H1 (cell line): ENCODE measurements at regions not wholly inside any gene's neighbourhood (a gene's known extent, or its start where the extent isn't known, plus 50 kb on each side); places are given as distances from the start of the nearest gene placed in this dataset.

Source experiments
- EP300 ChIP-seq, 2 experiments: IDR thresholded peaks; 1 replicate in 1 of 2; 2 replicates in 1 of 2; pipeline ENCODE4 v1.6.1; 2011 to 2012; ENCODE audit warnings: low read depth in 2 of 2, low read length in 2 of 2, mild to moderate bottlenecking in 2 of 2, borderline replicate concordance in 1 of 2, inconsistent platforms in 1 of 2, moderate library complexity in 1 of 2
- KDM4A ChIP-seq: IDR thresholded peaks from one replicate; pipeline ENCODE4 v1.7.1; 2012; ENCODE audit warnings: low read depth, mild to moderate bottlenecking, moderate library complexity, low read length, inconsistent platforms; ENCODE audit not compliant: severe bottlenecking

DNA sequence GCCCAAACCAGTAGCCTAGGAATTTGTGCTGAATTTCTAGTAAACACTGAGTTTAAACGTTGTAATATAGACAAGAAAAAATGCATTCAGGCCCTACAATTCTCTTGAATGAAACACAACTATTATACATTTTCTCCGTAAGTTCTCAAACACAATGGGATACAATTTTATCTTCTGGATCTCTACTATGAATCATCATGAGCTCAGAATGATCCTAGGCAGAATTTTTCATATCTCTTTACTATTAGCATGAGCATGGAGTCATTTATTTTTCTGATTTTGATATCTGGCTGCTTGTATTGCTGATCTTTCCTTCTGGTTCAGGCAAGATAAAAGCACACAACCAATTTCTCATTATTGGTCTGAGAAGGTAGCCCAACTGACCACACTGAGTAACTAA, 1123.4 kb upstream of the RAG2 start (continued):
- TF ChIP-seq KDM4A (no peak), EP300 (IDR thresholded peaks at IDR 0.05; ENCODE audit: borderline replicate concordance in 1 of 2, low read depth in 2 of 2, low read length in 2 of 2) (no peak)
